ENCODE measurements at regions not wholly inside any gene's neighbourhood (a gene's known extent, or its start where the extent isn't known, plus 50 kb on each side); places are given as distances from the start of the nearest gene placed in this dataset.
"Not testable (repeated sequence)": the region's sequence is repeated elsewhere in the genome, so short reads cannot be mapped to it uniquely, and the experiment has no call there.

- DNase-seq (ENCODE audit: low read depth, low spot score): no peak
Measured at GRCh38 chr2:174697255-174697654, 67.0 kb downstream of the CHRNA1 start.

- no peak for DNase-seq (ENCODE audit: low read depth, low spot score)
Measured at GRCh38 chr2:174694920-174695319, 69.4 kb downstream of the CHRNA1 start.

GRCh38 chr2:174694196-174694878 lies 69.9 kb downstream of the CHRNA1 start:
- no peak for DNase-seq (ENCODE audit: low read depth, low spot score)

DNA sequence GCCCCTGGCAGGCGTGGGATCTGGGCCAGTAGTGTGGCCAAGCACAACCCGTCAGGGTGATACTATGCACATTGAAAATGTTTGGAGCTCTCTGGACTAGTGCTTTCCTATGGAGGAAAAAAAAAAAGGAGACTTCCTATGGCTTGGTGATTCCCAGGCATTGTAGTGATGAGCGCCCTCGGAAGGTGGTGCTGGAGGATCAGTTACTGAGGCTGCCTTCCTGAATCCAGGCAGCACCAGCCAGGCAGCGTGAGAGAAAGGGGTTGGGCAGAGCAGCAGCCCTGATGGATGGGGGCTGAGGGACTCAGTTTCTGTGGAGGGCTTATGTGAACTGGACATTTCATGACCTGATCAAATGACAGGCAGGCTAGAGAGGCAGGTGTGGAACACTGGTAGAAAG lies 70.9 kb downstream of the CHRNA1 start:
- no peak for DNase-seq (ENCODE audit: low read depth, low spot score)

DNA sequence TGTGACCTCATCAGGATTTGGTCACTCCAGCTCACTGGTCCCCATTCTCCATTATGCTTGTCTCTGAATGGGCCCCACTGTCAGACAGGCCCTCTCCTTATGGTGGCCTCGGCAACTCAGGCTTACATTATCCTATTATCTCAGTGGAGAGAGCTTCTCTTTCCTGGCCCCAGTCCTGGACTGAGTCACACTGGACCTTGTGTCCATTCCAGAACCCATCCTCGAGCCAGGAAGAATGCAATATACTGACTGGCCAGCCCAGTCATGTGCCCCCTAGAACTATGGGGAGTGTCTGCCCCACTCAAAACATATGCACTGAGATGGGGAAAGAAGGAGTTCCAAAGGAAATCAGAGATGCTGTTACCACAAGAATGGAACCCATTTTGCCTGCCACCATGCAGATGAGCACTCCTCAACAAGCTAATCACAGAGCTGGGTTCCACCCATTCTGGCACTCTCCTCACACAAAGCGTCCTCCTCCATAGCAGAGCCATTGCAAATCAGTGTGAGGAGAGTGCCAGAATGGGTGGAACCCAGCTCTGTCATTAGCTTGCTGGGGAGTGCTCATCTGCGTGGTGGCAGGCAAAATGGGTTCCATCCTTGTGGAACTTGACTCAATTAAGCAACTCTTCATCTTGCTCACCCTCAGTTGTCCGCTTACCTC lies 71.9 kb downstream of the CHRNA1 start:
- DNase-seq (ENCODE audit: low read depth, low spot score): no peak

GRCh38 chr2:174691201-174691779 lies 73.0 kb downstream of the CHRNA1 start:
- DNase-seq (ENCODE audit: low read depth, low spot score): no peak

GRCh38 chr2:174690026-174690425 lies 74.2 kb downstream of the CHRNA1 start:
- DNase-seq (ENCODE audit: low read depth, low spot score): no peak

DNA sequence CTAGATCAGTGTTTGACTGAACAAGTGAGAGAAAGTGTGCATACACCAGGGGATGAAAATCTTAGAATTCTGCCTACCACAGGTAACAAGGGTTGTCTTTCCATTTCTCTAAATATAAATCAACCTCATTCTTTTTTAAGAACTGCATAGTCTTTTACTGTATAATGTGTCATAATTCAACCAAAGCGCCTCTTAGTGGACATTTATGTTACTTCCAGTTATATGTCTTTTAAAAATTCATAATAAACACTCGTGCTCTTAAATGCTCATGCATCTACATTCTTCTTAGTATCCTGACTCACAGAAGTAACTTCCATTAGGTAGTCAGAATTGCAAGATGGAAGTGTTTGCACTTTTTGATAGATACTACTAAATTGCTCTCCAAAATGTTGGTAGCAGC lies 76.2 kb downstream of the CHRNA1 start:
- DNase-seq (ENCODE audit: low read depth, low spot score): no peak

- no peak for DNase-seq (ENCODE audit: low read depth, low spot score)
Measured at GRCh38 chr2:174686430-174686829, 77.8 kb downstream of the CHRNA1 start.

GRCh38 chr2:174683392-174683759 lies 80.9 kb downstream of the CHRNA1 start:
- peak; percentile 15 for DNase-seq (ENCODE audit: low read depth, low spot score)

DNA sequence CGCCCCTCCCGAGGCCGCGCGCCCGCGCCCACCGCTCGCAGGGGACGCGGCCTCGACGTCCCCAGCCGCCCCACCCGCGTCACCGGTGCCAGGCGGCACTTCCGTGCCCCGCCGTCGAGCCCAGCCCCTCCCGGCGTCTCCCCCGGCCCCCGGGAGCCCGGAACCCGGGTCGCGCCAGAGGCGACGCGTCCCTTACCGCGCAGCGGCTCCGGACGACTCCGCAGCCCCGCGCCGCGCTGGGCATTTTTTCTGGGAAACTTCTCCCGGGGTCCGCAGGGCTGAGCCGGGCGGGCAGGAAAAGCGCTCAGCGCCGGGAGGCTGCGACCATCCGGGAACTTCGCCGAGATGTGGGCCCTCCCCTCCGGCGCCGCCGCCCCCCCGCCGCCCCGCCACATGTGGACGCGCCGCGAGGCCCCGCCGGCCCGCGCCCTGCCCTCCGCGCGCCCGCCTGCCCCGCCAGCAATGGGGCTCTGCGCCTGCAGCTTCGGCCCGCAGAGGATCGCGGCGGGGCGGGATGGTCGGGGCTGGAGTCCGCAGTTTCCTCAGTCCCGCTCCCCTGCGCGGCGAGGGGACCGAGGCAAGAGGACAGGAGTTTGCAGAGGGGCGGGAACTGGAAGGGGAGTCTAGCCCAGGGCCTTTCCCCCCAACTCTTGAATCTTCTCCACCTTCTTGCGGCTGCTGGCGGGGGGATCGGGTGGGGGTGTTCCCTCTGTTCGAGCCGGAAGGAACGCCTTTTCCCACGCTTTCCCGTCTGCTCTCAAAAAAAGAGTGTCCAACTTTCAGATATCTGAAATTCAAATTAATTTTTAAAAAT lies 81.5 kb downstream of the CHRNA1 start:
- DNase-seq (ENCODE audit: low read depth, low spot score): no peak

- DNase-seq (ENCODE audit: low read depth, low spot score): no peak
Measured at GRCh38 chr2:174682007-174682577, 82.2 kb downstream of the CHRNA1 start.

- DNase-seq (ENCODE audit: low read depth, low spot score): no peak
Measured at GRCh38 chr2:174681099-174682006, 82.9 kb downstream of the CHRNA1 start.

- no peak for DNase-seq (ENCODE audit: low read depth, low spot score)
Measured at GRCh38 chr2:174680221-174680620, 82.6 kb upstream of the WIPF1 start.

GRCh38 chr2:174678395-174678794 lies 80.8 kb upstream of the WIPF1 start:
- no peak for DNase-seq (ENCODE audit: low read depth, low spot score)

- no peak for DNase-seq (ENCODE audit: low read depth, low spot score)
Measured at GRCh38 chr2:174675615-174676014, 78.0 kb upstream of the WIPF1 start.

- DNase-seq (ENCODE audit: low read depth, low spot score): no peak
Measured at GRCh38 chr2:174673876-174674275, 76.3 kb upstream of the WIPF1 start.

DNA sequence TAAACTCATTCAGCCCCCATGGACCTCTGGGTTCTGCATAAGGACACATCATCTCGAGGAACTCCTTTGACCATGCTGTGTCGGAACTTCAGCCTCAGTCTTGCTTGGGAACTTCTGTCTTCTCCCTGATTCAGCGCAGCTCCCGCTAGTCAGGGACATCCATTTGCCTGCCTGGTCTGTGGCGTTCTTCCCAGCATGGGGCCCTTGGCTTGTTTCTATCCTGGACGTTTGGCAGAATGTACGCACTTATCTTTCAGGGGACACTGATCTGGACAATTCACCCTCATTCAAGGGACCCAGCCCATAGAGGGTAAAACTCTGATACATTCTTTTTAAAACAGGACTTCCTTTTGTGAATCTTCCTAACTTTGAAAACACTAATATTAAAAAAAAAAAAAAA lies 75.8 kb upstream of the WIPF1 start:
- no peak for DNase-seq (ENCODE audit: low read depth, low spot score)

DNA sequence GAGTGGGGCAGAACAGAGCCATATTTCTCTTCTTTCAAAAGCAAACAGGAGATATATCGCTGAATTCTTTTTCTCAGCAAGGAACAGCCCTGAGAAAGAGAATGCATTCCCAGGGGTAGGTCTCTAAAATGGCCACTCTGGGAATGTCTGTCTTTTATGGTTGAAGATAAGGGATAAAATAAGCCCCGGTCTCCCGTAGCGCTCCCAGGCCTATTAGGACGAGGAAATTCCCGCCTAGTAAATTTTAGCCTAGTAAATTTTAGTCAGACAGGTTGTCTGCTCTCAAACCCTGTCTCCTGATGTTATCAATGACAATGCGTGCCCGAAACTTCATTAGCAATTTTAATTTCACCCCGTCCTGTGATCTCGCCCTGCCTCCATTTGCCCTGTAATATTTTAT lies 73.9 kb upstream of the WIPF1 start:
- not testable (repeated sequence) for DNase-seq (ENCODE audit: low read depth, low spot score)

- no peak for DNase-seq (ENCODE audit: low read depth, low spot score)
Measured at GRCh38 chr2:174670446-174670845, 72.8 kb upstream of the WIPF1 start.

DNA sequence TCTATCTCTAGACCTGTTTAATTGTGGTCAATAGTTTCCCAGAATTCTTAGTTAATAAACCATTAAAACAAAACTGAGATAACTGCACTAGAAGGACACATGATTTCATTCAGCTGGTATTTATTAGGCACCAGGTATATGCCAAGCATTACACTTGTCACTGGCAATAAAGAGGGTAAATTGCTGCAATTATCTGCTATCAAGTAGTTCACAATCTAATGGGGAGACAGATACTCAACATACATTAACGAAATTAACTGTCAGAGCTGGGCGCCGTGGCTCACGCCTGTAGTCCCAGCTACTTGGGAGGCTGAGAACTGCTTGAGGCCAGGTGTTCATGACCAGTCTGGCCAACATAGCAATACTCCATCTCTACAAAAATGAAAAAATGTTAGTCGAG lies 71.7 kb upstream of the WIPF1 start:
- DNase-seq (ENCODE audit: low read depth, low spot score): no peak

All from pulmonary artery endothelial cell (primary cell).